T-cell (primary cell): ENCODE measurements at regions not wholly inside any gene's neighbourhood (a gene's known extent, or its start where the extent isn't known, plus 50 kb on each side); places are given as distances from the start of the nearest gene placed in this dataset.
"Not testable (repeated sequence)": the region's sequence is repeated elsewhere in the genome, so short reads cannot be mapped to it uniquely, and the experiment has no call there.

Experiments
- ATAC-seq, 4 experiments: fragments of 200-7000 bp in 3 of 4; fragments of 150-1000 bp in 1 of 4; cut with Tn5 transposase; replicated peaks in 1 of 4; 1 replicate in 3 of 4; 2 replicates in 1 of 4; pipeline ENCODE4 v1.10.0; 2021; ENCODE audit warnings: moderate library complexity in 3 of 4, mild to moderate bottlenecking in 2 of 4, moderate number of reproducible peaks in 1 of 4
- CTCF ChIA-PET, 2 donors: fragments of 300-600 bp; sonication (Branson Sonifier 250); formaldehyde crosslinking; loops; one replicate each; lab custom pipeline; 2022; ENCODE audit warnings: antibody characterized with exemption in 2 of 2; lab: Charles Lee
- POLR2A ChIA-PET, 2 donors: fragments of 300-600 bp; sonication (Branson Sonifier 250); formaldehyde crosslinking; loops; one replicate each; lab custom pipeline; 2022; ENCODE audit warnings: antibody characterized with exemption in 2 of 2; lab: Charles Lee
- DNase-seq, 35 experiments: peaks; one replicate each; pipeline versions ENCODE4 v3.0.0 to v3.0.0-alpha.2; 2013 to 2023
- H3K27ac ChIP-seq: one replicate; pipeline ENCODE4 v1.5.1; 2013; ENCODE audit warnings: low read length
- H3K27me3 ChIP-seq, 2 experiments: replicated peaks in 1 of 2; 1 replicate in 1 of 2; 2 replicates in 1 of 2; pipeline versions ENCODE4 v1.6.1 to v1.7.0; 2013; ENCODE audit warnings: low read length in 1 of 2, mixed read lengths in 1 of 2; ENCODE audit not compliant: control insufficient read depth in 2 of 2, insufficient read depth in 2 of 2; ENCODE audit errors: extremely low read depth in 1 of 2
- H3K36me3 ChIP-seq, 2 donors: 1 replicate in 1 of 2; 2 replicates in 1 of 2; pipeline versions ENCODE4 v1.6.1 to v1.7.0; 2013; ENCODE audit warnings: low read length in 1 of 2; ENCODE audit not compliant: control insufficient read depth in 2 of 2, insufficient read depth in 1 of 2; ENCODE audit errors: extremely low read depth in 1 of 2
- H3K4me1 ChIP-seq, 2 experiments: 1 replicate in 1 of 2; 2 replicates in 1 of 2; pipeline versions ENCODE4 v1.6.1 to v1.7.0; 2013; ENCODE audit warnings: low read length in 2 of 2, mixed read lengths in 1 of 2; ENCODE audit not compliant: insufficient read depth in 2 of 2, control insufficient read depth in 1 of 2; ENCODE audit errors: extremely low read depth in 1 of 2
- H3K4me3 ChIP-seq, 2 donors: 1 replicate in 1 of 2; 2 replicates in 1 of 2; pipeline versions ENCODE4 v1.5.1 to v1.7.0; 2013; ENCODE audit warnings: mild to moderate bottlenecking in 2 of 2, low read length in 1 of 2, moderate library complexity in 1 of 2; ENCODE audit not compliant: control insufficient read depth in 1 of 2; ENCODE audit errors: extremely low read depth in 1 of 2
- H3K9me3 ChIP-seq: 2 replicates; pipeline ENCODE4 v1.7.0; 2013
- H3K27ac Mint-ChIP-seq, 2 donors: one replicate each; pipeline ENCODE4 v1.8.0; 2020 to 2021; ENCODE audit warnings: mild to moderate bottlenecking in 2 of 2, mixed read lengths in 2 of 2
- H3K27me3 Mint-ChIP-seq, 2 donors: one replicate each; pipeline ENCODE4 v1.8.0; 2021 to 2022; ENCODE audit warnings: mixed read lengths in 2 of 2
- H3K36me3 Mint-ChIP-seq: one replicate; pipeline ENCODE4 v1.8.0; 2021; ENCODE audit warnings: mixed read lengths
- H3K4me1 Mint-ChIP-seq, 3 donors: one replicate each; pipeline ENCODE4 v1.8.0; 2020 to 2022; ENCODE audit warnings: mixed read lengths in 3 of 3, mild to moderate bottlenecking in 1 of 3
- H3K4me3 Mint-ChIP-seq, 3 donors: one replicate each; pipeline ENCODE4 v1.8.0; 2020 to 2022; ENCODE audit warnings: mild to moderate bottlenecking in 3 of 3, mixed read lengths in 3 of 3, moderate library complexity in 3 of 3
- H3K9me3 Mint-ChIP-seq, 3 donors: one replicate each; pipeline ENCODE4 v1.8.0; 2020 to 2022; ENCODE audit warnings: mixed read lengths in 3 of 3
- WGBS: methylation state at CpG from one replicate; pipeline ENCODE4 v1.1.5; 2013; ENCODE audit warnings: missing lambda C conversion rate; ENCODE audit not compliant: insufficient coverage; 5-methylcytosine and 5-hydroxymethylcytosine counted together

- WGBS, result 98% methylated on average over 4 of the region's 6 CpGs
- peaks cover 25 to 54% of the 10 kb centered on the region in 2 donors for H3K27me3 Mint-ChIP-seq
- H3K27ac Mint-ChIP-seq, result no peak overlapping the region
- H3K9me3 ChIP-seq, result no peaks in the 10 kb centered on the region
- no peaks in the 10 kb centered on the region for H3K4me1 ChIP-seq
- H3K4me1 Mint-ChIP-seq, result peaks cover 0 to 12% (median 2%) of the 10 kb centered on the region in 3 donors
- H3K36me3 ChIP-seq, result no peaks in the 10 kb centered on the region
- ChIA-PET POLR2A (no interaction called here), CTCF (no interaction called here)
- ATAC-seq (no peak), DNase-seq (no peak)
- no peak overlapping the region for H3K4me3 ChIP-seq
- no peak overlapping the region for H3K27ac ChIP-seq
- peaks cover 0 to 46% of the 10 kb centered on the region in 2 experiments for H3K27me3 ChIP-seq
- no peaks in the 10 kb centered on the region for H3K9me3 Mint-ChIP-seq
- H3K36me3 Mint-ChIP-seq, result no peaks in the 10 kb centered on the region
- H3K4me3 Mint-ChIP-seq, result no peak overlapping the region
These were observed 138.6 kb upstream of the AFDN start for GRCh38 chr6:167688123-167688522.

DNA sequence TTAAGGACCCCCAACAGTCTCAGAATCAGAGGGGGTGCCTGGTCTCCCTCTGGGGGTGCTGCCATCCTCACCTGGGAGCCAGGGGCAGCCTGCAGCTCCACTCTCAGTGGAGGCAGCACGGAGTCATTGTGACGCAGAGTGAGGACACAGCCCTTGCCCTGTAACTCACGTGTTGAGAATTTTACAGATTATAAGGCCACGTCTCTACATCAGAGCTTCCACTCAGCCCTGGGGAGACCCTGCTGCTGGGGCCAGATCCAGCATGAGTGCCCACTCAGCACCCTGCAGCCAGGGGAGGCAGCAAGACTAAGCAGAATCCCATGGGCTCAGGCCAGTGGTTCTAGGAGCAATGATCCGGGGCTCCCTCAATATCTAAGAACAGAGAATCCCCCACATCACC, 137.4 kb upstream of the AFDN start:
- no peak for DNase-seq
- Histone ChIP-seq H3K9me3 (no peaks in the 10 kb centered on the region), H3K4me1 (no peaks in the 10 kb centered on the region), H3K27ac (no peak overlapping the region), H3K4me3 (no peak overlapping the region), H3K27me3 (peaks cover 0 to 44% of the 10 kb centered on the region in 2 experiments), H3K36me3 (no peaks in the 10 kb centered on the region)
- no peak for ATAC-seq
- peaks cover 0 to 12% (median 2%) of the 10 kb centered on the region in 3 donors for H3K4me1 Mint-ChIP-seq
- H3K4me3 Mint-ChIP-seq, result no peak overlapping the region
- no peak overlapping the region for H3K27ac Mint-ChIP-seq
- ChIA-PET CTCF (no interaction called here), POLR2A (no interaction called here)
- H3K27me3 Mint-ChIP-seq, result peaks cover 19 to 45% of the 10 kb centered on the region in 2 donors
- H3K9me3 Mint-ChIP-seq, result no peaks in the 10 kb centered on the region
- 80% methylated on average over 4 of the region's 5 CpGs for WGBS
- H3K36me3 Mint-ChIP-seq, result no peaks in the 10 kb centered on the region

DNA sequence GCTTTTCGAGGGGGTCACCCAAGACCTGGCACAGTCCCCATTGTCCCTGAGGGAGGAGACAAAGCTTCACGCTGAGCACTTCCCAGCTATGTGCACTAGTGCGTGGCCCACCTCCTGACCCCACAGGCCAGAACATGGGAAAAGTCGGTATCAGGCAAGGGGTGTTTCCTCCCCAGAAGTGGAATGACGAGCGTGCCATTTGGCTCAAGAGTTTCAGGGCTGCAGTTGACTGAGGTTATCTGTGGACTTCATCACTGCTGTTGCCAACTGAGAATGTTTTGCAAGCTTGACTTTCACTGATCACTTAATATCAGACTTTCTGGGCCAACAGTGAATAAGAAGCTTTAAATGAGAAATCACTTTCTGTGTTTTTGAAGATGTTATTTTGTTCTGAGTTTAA, 137.0 kb upstream of the AFDN start:
- Histone ChIP-seq H3K27me3 (peaks cover 0 to 41% of the 10 kb centered on the region in 2 experiments), H3K36me3 (no peaks in the 10 kb centered on the region), H3K27ac (no peak overlapping the region), H3K4me3 (no peak overlapping the region), H3K4me1 (no peaks in the 10 kb centered on the region), H3K9me3 (no peaks in the 10 kb centered on the region)
- no peaks in the 10 kb centered on the region for H3K36me3 Mint-ChIP-seq
- peaks cover 20 to 45% of the 10 kb centered on the region in 2 donors for H3K27me3 Mint-ChIP-seq
- no CpG with 5 or more reads among the region's 6 CpGs for WGBS
- ChIA-PET CTCF (no interaction called here), POLR2A (no interaction called here)
- H3K27ac Mint-ChIP-seq, result no peak overlapping the region
- no peak for DNase-seq
- no peak for ATAC-seq
- peaks cover 0 to 12% (median 2%) of the 10 kb centered on the region in 3 donors for H3K4me1 Mint-ChIP-seq
- H3K4me3 Mint-ChIP-seq, result no peak overlapping the region
- H3K9me3 Mint-ChIP-seq, result no peaks in the 10 kb centered on the region

- H3K4me1 Mint-ChIP-seq, H3K4me1 ChIP-seq, H3K9me3 Mint-ChIP-seq, H3K27ac ChIP-seq, CTCF ChIA-PET, H3K36me3 ChIP-seq, DNase-seq, H3K4me3 ChIP-seq, H3K9me3 ChIP-seq, H3K27ac Mint-ChIP-seq, ATAC-seq, H3K4me3 Mint-ChIP-seq, H3K36me3 Mint-ChIP-seq: not testable (repeated sequence)
- peaks cover 0 to 38% of the 10 kb centered on the region in 2 experiments for H3K27me3 ChIP-seq
- POLR2A ChIA-PET, result interaction anchor here in 1 of 2 donors (0.5 kb wide), 1 partner anchor 742 kb away, joined by 15 read pairs; no protein-coding TSS in a partner anchor
- 89% methylated on average over 14 of the region's 14 CpGs for WGBS
- H3K27me3 Mint-ChIP-seq, result peaks cover 15 to 39% of the 10 kb centered on the region in 2 donors
These were observed 136.4 kb upstream of the AFDN start for GRCh38 chr6:167690167-167690922.

DNA sequence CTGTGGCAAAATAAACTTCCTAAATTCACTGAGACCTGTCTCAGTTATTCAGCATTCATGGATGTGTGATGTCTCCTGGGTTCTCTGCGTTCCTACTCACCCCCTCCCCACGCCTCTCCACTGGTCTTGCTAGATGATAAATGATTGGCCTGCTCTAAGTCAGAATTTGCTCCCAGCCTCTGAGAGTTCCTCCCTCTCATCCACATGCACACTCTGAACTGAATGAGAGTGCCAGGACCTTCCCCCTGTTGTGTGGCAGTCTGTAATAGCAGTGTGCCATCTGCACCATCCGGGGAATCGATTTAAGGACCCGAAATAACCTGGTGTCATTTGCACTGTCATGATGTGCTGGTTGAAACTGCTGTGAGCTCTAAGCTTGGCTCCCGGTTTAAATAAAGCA, 135.8 kb upstream of the AFDN start:
- Mint-ChIP-seq H3K36me3 (no peaks in the 10 kb centered on the region), H3K27ac (no peak overlapping the region)
- POLR2A ChIA-PET, result interaction anchor here in 1 of 2 donors (0.5 kb wide), 1 partner anchor 1023 kb away, joined by 3 read pairs; no protein-coding TSS in a partner anchor

GRCh38 chr6:167691533-167692312, 135.0 kb upstream of the AFDN start:
- Histone ChIP-seq H3K27ac (no peak overlapping the region), H3K4me1 (no peaks in the 10 kb centered on the region), H3K9me3 (no peaks in the 10 kb centered on the region), H3K36me3 (no peaks in the 10 kb centered on the region), H3K4me3 (no peak overlapping the region), H3K27me3 (peaks cover 0 to 33% of the 10 kb centered on the region in 2 experiments)
- ChIA-PET POLR2A (interaction anchor here in 1 of 2 donors (0.5 kb wide), 1 partner anchor 1023 kb away, joined by 3 read pairs; no protein-coding TSS in a partner anchor), CTCF (no interaction called here)
- no peaks in the 10 kb centered on the region for H3K9me3 Mint-ChIP-seq
- no peaks in the 10 kb centered on the region for H3K4me1 Mint-ChIP-seq
- peaks cover 13 to 38% of the 10 kb centered on the region in 2 donors for H3K27me3 Mint-ChIP-seq
- no peak overlapping the region for H3K4me3 Mint-ChIP-seq
- 88% methylated on average over 9 of the region's 13 CpGs for WGBS
- no peaks in the 10 kb centered on the region for H3K36me3 Mint-ChIP-seq
- no peak overlapping the region for H3K27ac Mint-ChIP-seq
- DNase-seq, result no peak
- no peak for ATAC-seq

More for the DNA sequence above, 135.8 kb upstream of the AFDN start:
- Mint-ChIP-seq H3K9me3 (no peaks in the 10 kb centered on the region), H3K4me1 (peaks cover 0 to 2% (median 0%) of the 10 kb centered on the region in 3 donors), H3K4me3 (no peak overlapping the region), H3K27me3 (peaks cover 13 to 39% of the 10 kb centered on the region in 2 donors)
- WGBS, result 73% methylated on average over 3 of the region's 6 CpGs
- Histone ChIP-seq H3K27ac (no peak overlapping the region), H3K4me3 (no peak overlapping the region), H3K9me3 (no peaks in the 10 kb centered on the region), H3K36me3 (no peaks in the 10 kb centered on the region), H3K27me3 (peaks cover 0 to 33% of the 10 kb centered on the region in 2 experiments), H3K4me1 (no peaks in the 10 kb centered on the region)
- ATAC-seq (no peak), DNase-seq (no peak)
- CTCF ChIA-PET, result no interaction called here
